ENCODE measurements at regions not wholly inside any gene's neighbourhood (a gene's known extent, or its start where the extent isn't known, plus 50 kb on each side); places are given as distances from the start of the nearest gene placed in this dataset.

DNA sequence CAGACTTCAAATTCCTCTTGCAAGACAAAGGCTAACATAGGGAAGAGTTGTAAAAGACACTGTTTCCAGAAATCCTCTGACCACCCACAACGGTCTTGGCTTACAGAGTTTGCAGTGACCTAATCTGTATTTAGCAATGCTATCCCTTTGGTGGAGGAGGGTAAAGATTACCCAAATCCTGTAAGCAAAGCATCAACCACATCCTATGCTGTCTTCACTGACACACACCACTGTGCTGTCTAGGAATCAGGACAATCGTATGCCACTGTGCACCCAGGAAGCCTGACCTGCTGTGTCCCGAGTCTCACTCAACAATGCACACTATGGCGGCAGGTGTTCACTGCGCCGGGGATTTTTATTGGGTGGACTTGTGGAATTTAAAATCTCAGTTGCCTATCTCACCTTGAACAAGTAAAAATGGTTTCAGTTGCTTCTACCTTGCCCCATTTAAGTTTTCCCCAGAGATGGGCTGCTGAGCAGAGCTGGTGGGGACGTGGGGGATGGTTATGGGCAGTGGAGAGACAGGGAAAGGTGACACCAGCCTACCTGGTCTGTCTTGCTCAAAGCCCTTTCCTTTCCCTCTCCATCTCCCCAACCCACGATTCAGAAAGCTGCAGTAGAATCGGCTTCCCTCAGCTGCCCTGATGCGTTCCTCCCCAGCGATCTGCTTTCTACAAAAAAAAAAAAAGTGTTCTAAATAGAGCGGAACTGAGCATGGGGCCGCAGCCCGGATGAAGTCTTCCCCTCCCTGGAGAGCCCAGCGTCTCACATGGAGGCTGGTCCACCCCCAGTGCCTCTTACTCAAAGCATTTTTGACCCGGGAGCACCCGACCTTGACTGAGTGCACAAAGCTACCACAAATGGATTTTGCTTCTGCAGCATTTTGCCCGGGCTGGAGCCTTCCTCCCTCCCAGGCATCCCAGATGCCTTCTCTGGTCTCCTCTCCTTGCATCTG is 271.5 kb downstream of the SOX9 start:
- Histone ChIP-seq H3K4me3 (no peak overlapping the region), H3K9me3 (no peaks in the 10 kb centered on the region), H3K36me3 (no peaks in the 10 kb centered on the region), H3K4me1 (peaks cover 3% of the 10 kb centered on the region), H3K27me3 (no peaks in the 10 kb centered on the region), H3K27ac (no peak overlapping the region)
- intact Hi-C loops (cut with DNase I), result no loop called here
- TF ChIP-seq, protein P1, sequence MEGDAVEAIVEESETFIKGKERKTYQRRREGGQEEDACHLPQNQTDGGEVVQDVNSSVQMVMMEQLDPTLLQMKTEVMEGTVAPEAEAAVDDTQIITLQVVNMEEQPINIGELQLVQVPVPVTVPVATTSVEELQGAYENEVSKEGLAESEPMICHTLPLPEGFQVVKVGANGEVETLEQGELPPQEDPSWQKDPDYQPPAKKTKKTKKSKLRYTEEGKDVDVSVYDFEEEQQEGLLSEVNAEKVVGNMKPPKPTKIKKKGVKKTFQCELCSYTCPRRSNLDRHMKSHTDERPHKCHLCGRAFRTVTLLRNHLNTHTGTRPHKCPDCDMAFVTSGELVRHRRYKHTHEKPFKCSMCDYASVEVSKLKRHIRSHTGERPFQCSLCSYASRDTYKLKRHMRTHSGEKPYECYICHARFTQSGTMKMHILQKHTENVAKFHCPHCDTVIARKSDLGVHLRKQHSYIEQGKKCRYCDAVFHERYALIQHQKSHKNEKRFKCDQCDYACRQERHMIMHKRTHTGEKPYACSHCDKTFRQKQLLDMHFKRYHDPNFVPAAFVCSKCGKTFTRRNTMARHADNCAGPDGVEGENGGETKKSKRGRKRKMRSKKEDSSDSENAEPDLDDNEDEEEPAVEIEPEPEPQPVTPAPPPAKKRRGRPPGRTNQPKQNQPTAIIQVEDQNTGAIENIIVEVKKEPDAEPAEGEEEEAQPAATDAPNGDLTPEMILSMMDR (IDR thresholded peaks at IDR 0.05), result no peak
- no peak for DNase-seq
- no peak for ATAC-seq

DNA sequence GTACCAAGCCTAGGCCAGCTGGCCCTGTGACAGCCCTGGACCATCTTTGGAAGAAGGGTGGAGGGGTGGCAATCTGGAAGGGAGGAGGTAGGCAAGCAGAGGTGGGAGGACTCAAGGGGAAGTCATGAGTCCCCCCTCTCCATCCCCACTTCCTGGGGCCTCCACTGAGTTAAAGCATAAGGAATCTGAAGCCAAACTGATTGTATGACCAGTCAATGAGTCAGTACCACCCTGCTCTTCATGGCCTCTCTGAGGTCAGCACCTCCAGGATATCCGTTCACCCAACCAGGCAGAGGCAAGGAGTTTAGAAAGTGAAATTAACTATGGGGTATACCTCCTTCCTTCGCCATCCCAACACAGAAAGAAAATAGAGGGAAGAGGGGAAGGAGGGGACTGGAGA is 272.7 kb downstream of the SOX9 start:
- Histone ChIP-seq H3K4me3 (no peak overlapping the region), H3K36me3 (no peaks in the 10 kb centered on the region), H3K9me3 (no peaks in the 10 kb centered on the region), H3K4me1 (peaks cover 3% of the 10 kb centered on the region), H3K27me3 (no peaks in the 10 kb centered on the region), H3K27ac (no peak overlapping the region)
- ATAC-seq (no peak), DNase-seq (no peak)
- intact Hi-C loops (cut with DNase I), result no loop called here
- TF ChIP-seq, protein P1 (IDR thresholded peaks at IDR 0.05), result no peak

DNA sequence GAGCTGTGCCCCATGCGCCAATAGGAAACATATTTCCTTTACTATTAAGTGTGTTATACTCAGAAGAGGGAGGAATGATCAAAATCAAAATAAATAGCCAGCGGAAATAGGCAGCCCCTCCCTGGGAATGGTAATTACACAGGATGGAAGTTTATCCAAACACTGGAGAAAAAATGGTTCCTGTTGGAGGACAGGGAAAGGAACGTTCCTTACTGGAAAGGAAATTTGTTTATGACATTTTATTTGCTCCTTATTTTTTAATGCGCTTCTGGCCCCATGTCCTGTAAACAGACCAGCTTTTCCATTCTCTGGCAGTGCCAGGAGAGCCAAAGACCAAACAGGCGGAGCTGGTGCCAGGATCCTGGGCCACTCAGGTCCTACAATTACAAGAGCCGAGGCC is 273.7 kb downstream of the SOX9 start:
- no peak overlapping the region for H3K27ac ChIP-seq
- no peaks in the 10 kb centered on the region for H3K36me3 ChIP-seq
- no peak for ATAC-seq
- TF ChIP-seq, protein P1 (IDR thresholded peaks at IDR 0.05), result no peak
- no peaks in the 10 kb centered on the region for H3K9me3 ChIP-seq
- no peak for DNase-seq
- peaks cover 3% of the 10 kb centered on the region for H3K4me1 ChIP-seq
- H3K27me3 ChIP-seq, result no peaks in the 10 kb centered on the region
- H3K4me3 ChIP-seq, result no peak overlapping the region
- intact Hi-C loops (cut with DNase I), result no loop called here

DNA sequence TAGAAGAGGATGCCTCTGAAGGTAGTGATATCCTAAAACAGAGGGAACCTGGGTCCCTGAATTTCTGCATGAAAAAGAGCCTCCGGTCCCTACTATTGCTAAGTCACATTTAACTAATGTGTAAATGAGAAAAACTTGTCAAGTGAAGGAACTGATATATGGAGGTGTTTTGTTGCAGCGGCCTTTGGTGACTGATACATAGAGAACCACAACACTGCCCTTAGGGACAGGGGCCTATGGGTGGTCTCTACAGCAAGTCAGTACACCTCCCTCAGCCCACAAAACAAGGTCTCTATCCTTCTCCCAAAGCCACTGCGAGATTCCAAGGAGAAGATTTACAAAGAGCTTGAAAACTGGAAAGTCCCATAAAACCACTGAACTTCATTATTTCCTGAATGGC is 275.3 kb downstream of the SOX9 start:
- Histone ChIP-seq H3K27ac (no peak overlapping the region), H3K36me3 (no peaks in the 10 kb centered on the region), H3K9me3 (no peaks in the 10 kb centered on the region), H3K4me3 (no peak overlapping the region), H3K27me3 (no peaks in the 10 kb centered on the region), H3K4me1 (peaks cover 3% of the 10 kb centered on the region)
- DNase-seq, result no peak
- TF ChIP-seq, protein P1 (IDR thresholded peaks at IDR 0.05), result no peak
- ATAC-seq, result no peak
- intact Hi-C loops (cut with DNase I), result no loop called here

DNA sequence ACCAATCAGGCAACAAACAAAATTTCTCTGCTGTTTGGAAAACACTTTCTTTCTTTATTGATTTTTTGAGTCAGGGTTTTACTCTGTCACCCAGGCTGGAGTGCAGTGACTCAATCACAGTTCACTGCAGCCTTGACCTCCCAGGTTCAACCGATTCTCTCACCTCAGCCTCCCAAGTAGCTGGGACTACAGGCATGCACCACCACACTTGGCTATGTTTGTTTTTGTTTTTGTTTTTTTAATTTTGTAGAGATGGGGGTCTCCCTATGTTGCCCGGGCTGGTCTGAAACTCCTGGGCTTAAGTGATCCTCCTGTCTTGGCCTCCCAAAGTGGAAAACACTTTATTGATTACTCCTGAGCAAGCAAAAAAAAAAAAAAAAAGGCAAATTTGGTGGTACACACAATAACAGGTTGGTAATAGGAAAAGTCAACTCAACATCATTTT is 276.4 kb downstream of the SOX9 start:
- TF ChIP-seq, protein P1 (IDR thresholded peaks at IDR 0.05), result no peak
- Histone ChIP-seq H3K27ac (no peak overlapping the region), H3K36me3 (no peaks in the 10 kb centered on the region), H3K9me3 (no peaks in the 10 kb centered on the region), H3K4me3 (no peak overlapping the region), H3K4me1 (peaks cover 3% of the 10 kb centered on the region), H3K27me3 (no peaks in the 10 kb centered on the region)
- intact Hi-C loops (cut with DNase I), result no loop called here
- ATAC-seq (no peak), DNase-seq (no peak)
